HEK293T (cell line): ENCODE measurements at regions not wholly inside any gene's neighbourhood (a gene's known extent, or its start where the extent isn't known, plus 50 kb on each side); places are given as distances from the start of the nearest gene placed in this dataset.

ENCODE experiments used
- BHLHE40 ChIP-seq: fragments of 450-650 bp; IDR thresholded peaks from 2 replicates; pipeline ENCODE4 v1.6.1; 2016; ENCODE audit warnings: mild to moderate bottlenecking, moderate library complexity, borderline replicate concordance
- FOXA1 ChIP-seq: fragments of 450-650 bp; IDR thresholded peaks from 2 replicates; pipeline ENCODE4 v1.6.1; 2016; ENCODE audit warnings: mild to moderate bottlenecking
- FOXK2 ChIP-seq: fragments of 450-650 bp; IDR thresholded peaks from 2 replicates; pipeline ENCODE4 v1.6.1; 2016; ENCODE audit warnings: mild to moderate bottlenecking
- FOXM1 ChIP-seq: fragments of 450-650 bp; IDR thresholded peaks from 2 replicates; pipeline ENCODE4 v1.6.1; 2017; ENCODE audit warnings: mild to moderate bottlenecking, borderline replicate concordance
- L3MBTL2 ChIP-seq: fragments of 450-650 bp; conservative IDR thresholded peaks from 2 replicates; pipeline ENCODE4 v1.6.1; 2016; ENCODE audit warnings: mild to moderate bottlenecking
- NFRKB ChIP-seq: fragments of 450-650 bp; IDR thresholded peaks from 2 replicates; pipeline ENCODE4 v1.6.1; 2016; ENCODE audit warnings: mild to moderate bottlenecking, moderate library complexity
- PKNOX1 ChIP-seq: fragments of 450-650 bp; IDR thresholded peaks from 2 replicates; pipeline ENCODE4 v1.6.1; 2016
- SP1 ChIP-seq: fragments of 450-650 bp; IDR thresholded peaks from 2 replicates; pipeline ENCODE4 v1.6.1; 2017
- ZNF384 ChIP-seq: fragments of 450-650 bp; IDR thresholded peaks from 2 replicates; pipeline ENCODE4 v1.6.1; 2016

- TF ChIP-seq L3MBTL2 (no peak), ZNF384 (no peak), FOXM1 (no peak), SP1 (no peak), PKNOX1 (no peak), FOXA1 (no peak), BHLHE40 (no peak), FOXK2 (no peak), NFRKB (no peak)
Measured at GRCh38 chr12:94807951-94808350, 157.6 kb upstream of the TMCC3 start.
